ENCODE measurements at regions not wholly inside any gene's neighbourhood (a gene's known extent, or its start where the extent isn't known, plus 50 kb on each side); places are given as distances from the start of the nearest gene placed in this dataset.

- Histone ChIP-seq H3K36me3 (no peaks in the 10 kb centered on the region), H3K27ac (no peak overlapping the region), H3K9me3 (no peaks in the 10 kb centered on the region), H3K4me1 (replicated peaks) (no peaks in the 10 kb centered on the region), H3K4me3 (no peak overlapping the region), H3K27me3 (replicated peaks; ENCODE audit: insufficient read depth) (no peaks in the 10 kb centered on the region)
- no peak for DNase-seq (ENCODE audit: low spot score)
- intact Hi-C loops (cut with DNase I): no loop called here
- WGBS: 64% methylated on average over 4 of the region's 4 CpGs
- TF ChIP-seq CTCF (IDR thresholded peaks at IDR 0.05): no peak
- TF ChIP-seq POLR2A (IDR thresholded peaks at IDR 0.05): no peak
- no peak for TF ChIP-seq POLR2AphosphoS5 (IDR thresholded peaks at IDR 0.05)
These were observed 391.0 kb upstream of the SLITRK5 start for GRCh38 chr13:87280139-87280538.

DNA sequence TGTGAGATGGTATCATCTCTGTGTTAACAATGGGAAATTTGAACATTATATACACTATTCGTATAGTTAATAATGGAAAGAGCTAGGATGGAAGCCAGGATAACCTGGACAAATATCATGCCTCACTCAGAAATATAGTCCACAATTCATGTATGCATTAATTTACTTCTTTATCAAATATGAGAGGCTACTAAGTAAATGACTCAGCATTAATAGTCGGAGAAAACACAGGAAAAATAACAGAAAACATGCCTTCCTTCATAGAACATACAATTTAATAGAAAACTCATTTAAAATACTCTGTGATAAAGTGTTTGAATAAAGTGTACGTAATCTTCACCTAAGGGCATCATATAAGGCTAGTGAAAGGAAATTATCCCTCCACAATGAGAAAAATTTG, 383.4 kb upstream of the SLITRK5 start:
- Histone ChIP-seq H3K4me3 (no peak overlapping the region), H3K4me1 (replicated peaks) (no peaks in the 10 kb centered on the region), H3K36me3 (no peaks in the 10 kb centered on the region), H3K27ac (no peak overlapping the region), H3K9me3 (no peaks in the 10 kb centered on the region), H3K27me3 (replicated peaks; ENCODE audit: insufficient read depth) (no peaks in the 10 kb centered on the region)
- intact Hi-C loops (cut with DNase I): no loop called here
- 74% methylated on average over 3 of the region's 3 CpGs for WGBS
- TF ChIP-seq CTCF (IDR thresholded peaks at IDR 0.05): no peak
- TF ChIP-seq POLR2A (IDR thresholded peaks at IDR 0.05): no peak
- TF ChIP-seq POLR2AphosphoS5 (IDR thresholded peaks at IDR 0.05): no peak
- DNase-seq (ENCODE audit: low spot score): no peak

DNA sequence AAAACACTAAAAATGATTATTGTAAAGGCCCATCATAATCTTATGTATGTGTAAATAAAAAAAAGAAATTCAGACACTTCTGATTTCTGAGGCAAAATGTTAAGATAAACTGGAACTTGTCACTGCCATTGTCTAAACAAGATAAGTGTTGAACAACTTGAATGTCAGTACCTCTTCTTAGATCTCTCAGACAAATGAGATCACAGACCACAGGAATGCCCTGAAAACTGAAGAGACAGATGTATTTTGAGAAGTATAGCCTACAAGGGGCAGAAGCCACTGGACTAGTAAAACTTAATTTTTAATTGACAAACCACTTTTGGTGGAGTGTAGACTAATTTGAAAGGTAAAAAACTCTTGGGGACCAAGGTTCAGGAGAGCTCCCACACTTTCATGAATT, 375.5 kb upstream of the SLITRK5 start:
- no peak for DNase-seq (ENCODE audit: low spot score)
- no peaks in the 10 kb centered on the region for H3K9me3 ChIP-seq
- no peak overlapping the region for H3K4me3 ChIP-seq
- H3K4me1 ChIP-seq (replicated peaks): no peaks in the 10 kb centered on the region
- no peaks in the 10 kb centered on the region for H3K36me3 ChIP-seq
- no peaks in the 10 kb centered on the region for H3K27me3 ChIP-seq (replicated peaks; ENCODE audit: insufficient read depth)
- H3K27ac ChIP-seq: no peak overlapping the region
- TF ChIP-seq POLR2AphosphoS5 (IDR thresholded peaks at IDR 0.05) (no peak), CTCF (IDR thresholded peaks at IDR 0.05) (no peak), POLR2A (IDR thresholded peaks at IDR 0.05) (no peak)
- intact Hi-C loops (cut with DNase I): no loop called here

DNA sequence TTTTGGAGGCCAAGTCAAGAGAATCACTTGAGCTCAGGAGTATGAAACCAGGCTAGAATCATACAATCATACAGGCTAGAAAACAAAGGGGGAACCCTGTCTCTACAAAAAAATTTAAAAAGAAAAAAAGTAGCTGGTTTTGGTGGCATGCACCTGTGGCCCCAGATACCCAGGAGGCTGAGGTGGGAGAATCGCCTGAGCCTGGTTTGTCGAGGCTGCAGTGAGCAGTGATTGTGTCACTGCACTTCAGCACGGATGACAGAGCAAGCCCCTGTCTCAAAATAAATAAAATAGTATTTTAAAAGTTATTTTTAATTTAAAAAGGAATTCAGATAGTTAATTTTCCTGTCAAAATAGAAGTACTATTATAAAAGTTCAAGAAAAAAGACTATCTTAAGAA, 369.1 kb upstream of the SLITRK5 start:
- intact Hi-C loops (cut with DNase I): no loop called here
- Histone ChIP-seq H3K4me3 (no peak overlapping the region), H3K4me1 (replicated peaks) (no peaks in the 10 kb centered on the region), H3K27ac (no peak overlapping the region), H3K36me3 (no peaks in the 10 kb centered on the region), H3K27me3 (replicated peaks; ENCODE audit: insufficient read depth) (no peaks in the 10 kb centered on the region), H3K9me3 (no peaks in the 10 kb centered on the region)
- no peak for DNase-seq (ENCODE audit: low spot score)
- no peak for TF ChIP-seq CTCF (IDR thresholded peaks at IDR 0.05)
- no peak for TF ChIP-seq POLR2A (IDR thresholded peaks at IDR 0.05)
- no peak for TF ChIP-seq POLR2AphosphoS5 (IDR thresholded peaks at IDR 0.05)
- 69% methylated on average over 3 of the region's 3 CpGs for WGBS

GRCh38 chr13:87302931-87303330, 368.2 kb upstream of the SLITRK5 start:
- intact Hi-C loops (cut with DNase I): no loop called here
- no peaks in the 10 kb centered on the region for H3K36me3 ChIP-seq
- H3K4me1 ChIP-seq (replicated peaks): no peaks in the 10 kb centered on the region
- no peaks in the 10 kb centered on the region for H3K27me3 ChIP-seq (replicated peaks; ENCODE audit: insufficient read depth)
- no peaks in the 10 kb centered on the region for H3K9me3 ChIP-seq
- TF ChIP-seq POLR2AphosphoS5 (IDR thresholded peaks at IDR 0.05) (no peak), CTCF (IDR thresholded peaks at IDR 0.05) (no peak), POLR2A (IDR thresholded peaks at IDR 0.05) (no peak)
- no peak overlapping the region for H3K27ac ChIP-seq
- no peak for DNase-seq (ENCODE audit: low spot score)
- no peak overlapping the region for H3K4me3 ChIP-seq
- WGBS: 91% methylated on average over 1 of the region's 1 CpG
